K562 (cell line): ENCODE measurements at regions not wholly inside any gene's neighbourhood (a gene's known extent, or its start where the extent isn't known, plus 50 kb on each side); places are given as distances from the start of the nearest gene placed in this dataset.

Experiments
- ATAC-seq: fragments of 200-7000 bp; cut with Tn5 transposase; 3 replicates; pipeline ENCODE4 v1.9.1; 2020; ENCODE audit warnings: moderate library complexity
- BruUV-seq: library from RNA; stranded (reverse); fragments of 400-500 nt; replicated peaks from 2 replicates; lab custom pipeline; 2021; lab: Mats Ljungman, UMichigan
- CTCF ChIA-PET: fragments of 300-600 bp; formaldehyde crosslinking; extraction: SDS; loops from one replicate; lab custom pipeline; 2021; ENCODE audit warnings: low intra/inter-chr PET ratio; lab: Yijun Ruan, JAX
- POLR2A ChIA-PET: fragments of 300-600, 350-650 bp; sonication (Branson Sonifier 250); formaldehyde crosslinking; extraction: SDS; loops from one replicate; lab custom pipeline; 2021; ENCODE audit warnings: antibody characterized with exemption, inconsistent platforms; lab: Yijun Ruan, JAX
- DNase-seq, 4 experiments: peaks; one replicate each; pipeline versions ENCODE4 v3.0.0 to v3.0.0-alpha.2; 2011 to 2018; ENCODE audit warnings: low spot score in 3 of 4, mixed read lengths in 3 of 4; ENCODE audit errors: extremely low read depth in 1 of 4
- FAIRE-seq: peaks from 2 replicates; lab custom pipeline; 2011; peaks lifted over from hg19 to GRCh38; lab: Jason Lieb, UNC
- H2AFZ ChIP-seq: 2 replicates; pipeline ENCODE4 v1.6.0; 2011; ENCODE audit warnings: low read depth, low read length, control low read depth, inconsistent platforms
- H3K27ac ChIP-seq: fragments of 200-600 bp; 3 replicates; pipeline ENCODE4 v1.8.0; 2011; ENCODE audit warnings: low read depth, mild to moderate bottlenecking, control low read depth, inconsistent platforms, low read length, moderate library complexity, mixed read lengths; ENCODE audit errors: extremely low read depth
- H3K27me3 ChIP-seq, 2 experiments: fragments of 300-600 bp in 1 of 2; 2 replicates in 1 of 2; 3 replicates in 1 of 2; pipeline versions ENCODE4 v1.6.0 to v1.8.0; 2011; ENCODE audit warnings: inconsistent platforms in 2 of 2, low read length in 2 of 2, mild to moderate bottlenecking in 1 of 2, mixed read lengths in 1 of 2, moderate library complexity in 1 of 2; ENCODE audit not compliant: control insufficient read depth in 2 of 2, insufficient read depth in 2 of 2
- H3K36me3 ChIP-seq: fragments of 300-600 bp; 3 replicates; pipeline ENCODE4 v1.8.0; 2011; ENCODE audit warnings: mild to moderate bottlenecking, low read length, inconsistent platforms; ENCODE audit not compliant: control insufficient read depth, insufficient read depth
- H3K4me1 ChIP-seq, 2 experiments: fragments of 200-600 bp in 1 of 2; replicated peaks in 1 of 2; 2 replicates in 1 of 2; 3 replicates in 1 of 2; pipeline versions ENCODE4 v1.5.1 to v1.8.0; 2011; ENCODE audit warnings: inconsistent platforms in 2 of 2, low read length in 2 of 2, mild to moderate bottlenecking in 1 of 2, mixed read lengths in 1 of 2, moderate library complexity in 1 of 2; ENCODE audit not compliant: control insufficient read depth in 2 of 2, insufficient read depth in 2 of 2
- H3K4me2 ChIP-seq: 2 replicates; pipeline ENCODE4 v1.6.1; 2011; ENCODE audit warnings: low read length, control low read depth, inconsistent platforms, mixed read lengths; ENCODE audit not compliant: insufficient read depth
- H3K4me3 ChIP-seq: fragments of 200-600 bp; sonication (generic), shearing (Covaris generic); 2 replicates; pipeline ENCODE4 v1.5.1; 2016; ENCODE audit warnings: control low read depth, inconsistent platforms
- H3K79me2 ChIP-seq: fragments of 200-600 bp; 3 replicates; pipeline ENCODE4 v1.8.0; 2011; ENCODE audit warnings: low read length, inconsistent platforms; ENCODE audit not compliant: control insufficient read depth, insufficient read depth
- H3K9ac ChIP-seq, 2 experiments: 2 replicates each; pipeline versions ENCODE4 v1.6.0 to v1.6.1; 2011; ENCODE audit warnings: low read depth in 2 of 2, low read length in 2 of 2, control low read depth in 1 of 2, inconsistent platforms in 1 of 2, mild to moderate bottlenecking in 1 of 2, mixed read lengths in 1 of 2; ENCODE audit not compliant: insufficient read depth in 1 of 2
- H3K9me1 ChIP-seq: one replicate; pipeline ENCODE4 v1.6.0; 2011; ENCODE audit warnings: inconsistent platforms, mild to moderate bottlenecking, low read length, moderate library complexity; ENCODE audit not compliant: control insufficient read depth, insufficient read depth
- H3K9me3 ChIP-seq: replicated peaks from 2 replicates; pipeline ENCODE4 v1.5.1; 2011; ENCODE audit warnings: low read depth, low read length, inconsistent platforms; ENCODE audit not compliant: control insufficient read depth, insufficient read depth
- H4K20me1 ChIP-seq: replicated peaks from 2 replicates; pipeline ENCODE4 v1.6.1; 2011; ENCODE audit warnings: low read length, inconsistent platforms, mixed read lengths; ENCODE audit not compliant: control insufficient read depth, insufficient read depth
- FOXK1 ChIP-seq: sonication (generic); formaldehyde crosslinking; IDR thresholded peaks from 2 replicates; pipeline ENCODE4 v1.8.0; 2022; ENCODE audit warnings: missing genetic modification reagents, mild to moderate bottlenecking, borderline replicate concordance
- MEF2A ChIP-seq: IDR thresholded peaks from 2 replicates; pipeline ENCODE4 v1.6.1; 2011; ENCODE audit warnings: low read depth, mild to moderate bottlenecking, low read length, moderate library complexity; ENCODE audit not compliant: control insufficient read depth
- NCOA1 ChIP-seq: fragments of 450-650 bp; IDR thresholded peaks from 2 replicates; pipeline ENCODE4 v1.6.1; 2016; ENCODE audit warnings: low read depth
- NFIC ChIP-seq: fragments of 450-650 bp; IDR thresholded peaks from 2 replicates; pipeline ENCODE4 v1.6.1; 2017; ENCODE audit warnings: mild to moderate bottlenecking, inconsistent platforms
- PHF20 ChIP-seq: fragments of 450-650 bp; IDR thresholded peaks from 2 replicates; pipeline ENCODE4 v1.6.1; 2018; ENCODE audit not compliant: partially characterized antibody
- PRMT5 ChIP-seq: sonication (generic); formaldehyde crosslinking; IDR thresholded peaks from 2 replicates; pipeline ENCODE4 v1.5.0; 2020; ENCODE audit warnings: missing genetic modification reagents
- ZBTB26 ChIP-seq: fragments of 450-650 bp; formaldehyde crosslinking; IDR thresholded peaks from 2 replicates; pipeline ENCODE4 v1.4.0; 2022; ENCODE audit warnings: missing genetic modification characterization
- ZNF431 ChIP-seq: sonication (generic); formaldehyde crosslinking; IDR thresholded peaks from 2 replicates; pipeline ENCODE4 v1.8.0; 2022; ENCODE audit warnings: mild to moderate bottlenecking, missing genetic modification reagents
- WGBS: fragments of 100-300 bp; shearing (Covaris generic); methylation state at CpG from one replicate; pipeline ENCODE4 v1.1.6; 2016; ENCODE audit warnings: low coverage, mixed read lengths; ENCODE audit not compliant: insufficient coverage; ENCODE audit errors: missing lambda C conversion rate; 5-methylcytosine and 5-hydroxymethylcytosine counted together
- in situ Hi-C: fragments of 300-500 bp; cut with MboI; formaldehyde crosslinking; loops from 4 replicates; pipeline ENCODE4 v1.15.0; 2018; ENCODE audit warnings: inconsistent platforms, mixed read lengths
- intact Hi-C: fragments of 100-400 bp; cut with micrococcal nuclease; formaldehyde crosslinking; loops from 2 replicates; pipeline ENCODE4 v1.14.2; 2022
- TF ChIP-seq, protein P1 (sequence below): fragments of 450-650 bp; conservative IDR thresholded peaks from 2 replicates; pipeline ENCODE4 v1.6.1; 2016; ENCODE audit warnings: missing genetic modification characterization, low read depth, mild to moderate bottlenecking, control low read depth, missing compliant biosample characterization
- TF ChIP-seq, protein P2 (sequence below): fragments of 450-650 bp; formaldehyde crosslinking; conservative IDR thresholded peaks from 2 replicates; pipeline ENCODE4 v1.4.0; 2022; ENCODE audit warnings: mild to moderate bottlenecking, missing genetic modification characterization

- intact Hi-C loops (no loop called here), in situ Hi-C loops (no loop called here)
- no peaks in the 10 kb centered on the region for H3K36me3 ChIP-seq
- no peak for FAIRE-seq
- H3K9ac ChIP-seq = no peak overlapping the region
- H3K27me3 ChIP-seq = no peaks in the 10 kb centered on the region
- H3K4me2 ChIP-seq = no peak overlapping the region
- no peak for ATAC-seq
- no TSS peak for BruUV-seq
- no peak overlapping the region for H3K27ac ChIP-seq
- H3K4me1 ChIP-seq = peaks cover 0 to 18% of the 10 kb centered on the region in 2 experiments; a peak in 2 of 5 replicates
- POLR2A ChIA-PET = no interaction called here
- no peak for DNase-seq
- H2AFZ ChIP-seq = no peak overlapping the region
- H3K79me2 ChIP-seq = no peaks in the 10 kb centered on the region
- no peaks in the 10 kb centered on the region for H3K9me1 ChIP-seq
- WGBS = 69% methylated on average over 8 of the region's 8 CpGs
- no peak overlapping the region for H3K4me3 ChIP-seq
- no peaks in the 10 kb centered on the region for H4K20me1 ChIP-seq
- H3K9me3 ChIP-seq = no peaks in the 10 kb centered on the region
- peak; percentile 77 for TF ChIP-seq NFIC
- TF ChIP-seq, protein P1, sequence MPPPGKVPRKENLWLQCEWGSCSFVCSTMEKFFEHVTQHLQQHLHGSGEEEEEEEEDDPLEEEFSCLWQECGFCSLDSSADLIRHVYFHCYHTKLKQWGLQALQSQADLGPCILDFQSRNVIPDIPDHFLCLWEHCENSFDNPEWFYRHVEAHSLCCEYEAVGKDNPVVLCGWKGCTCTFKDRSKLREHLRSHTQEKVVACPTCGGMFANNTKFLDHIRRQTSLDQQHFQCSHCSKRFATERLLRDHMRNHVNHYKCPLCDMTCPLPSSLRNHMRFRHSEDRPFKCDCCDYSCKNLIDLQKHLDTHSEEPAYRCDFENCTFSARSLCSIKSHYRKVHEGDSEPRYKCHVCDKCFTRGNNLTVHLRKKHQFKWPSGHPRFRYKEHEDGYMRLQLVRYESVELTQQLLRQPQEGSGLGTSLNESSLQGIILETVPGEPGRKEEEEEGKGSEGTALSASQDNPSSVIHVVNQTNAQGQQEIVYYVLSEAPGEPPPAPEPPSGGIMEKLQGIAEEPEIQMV (tag) = no peak
- TF ChIP-seq, all 486 proteins: peak for 1
- CTCF ChIA-PET = no interaction called here
Observed at GRCh38 chr3:177290633-177291032, 93.4 kb upstream of the TBL1XR1 start.

DNA sequence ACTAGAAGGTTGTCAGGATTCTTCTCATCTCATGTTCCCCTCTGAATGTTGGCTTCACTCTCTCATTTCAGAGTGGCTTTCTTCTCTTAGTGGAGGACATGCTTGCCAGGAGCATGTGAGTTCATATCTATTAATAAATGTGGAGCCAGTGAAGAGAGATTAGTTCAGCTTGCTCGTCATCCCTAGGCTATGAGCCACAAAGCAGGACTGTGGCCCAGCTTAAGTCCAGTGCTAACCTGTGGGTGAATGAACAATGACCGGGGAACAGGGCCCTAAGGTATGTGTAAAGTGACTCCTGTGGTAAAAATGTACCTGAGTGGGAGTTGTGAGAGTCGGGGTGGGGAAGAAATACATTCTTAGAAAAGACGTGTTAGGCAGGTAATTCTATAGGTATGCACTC is 96.9 kb upstream of the TBL1XR1 start:
- TF ChIP-seq ZBTB26 (CRISPR knock-in tag) (no peak), ZNF431 (no peak), PRMT5 (CRISPR knock-in tag) (no peak), NCOA1 (no peak), MEF2A (peak; percentile 44; the same call in 1 of the 2 replicates), PHF20 (no peak), FOXK1 (CRISPR knock-in tag) (no peak)
- TF ChIP-seq, protein P2, sequence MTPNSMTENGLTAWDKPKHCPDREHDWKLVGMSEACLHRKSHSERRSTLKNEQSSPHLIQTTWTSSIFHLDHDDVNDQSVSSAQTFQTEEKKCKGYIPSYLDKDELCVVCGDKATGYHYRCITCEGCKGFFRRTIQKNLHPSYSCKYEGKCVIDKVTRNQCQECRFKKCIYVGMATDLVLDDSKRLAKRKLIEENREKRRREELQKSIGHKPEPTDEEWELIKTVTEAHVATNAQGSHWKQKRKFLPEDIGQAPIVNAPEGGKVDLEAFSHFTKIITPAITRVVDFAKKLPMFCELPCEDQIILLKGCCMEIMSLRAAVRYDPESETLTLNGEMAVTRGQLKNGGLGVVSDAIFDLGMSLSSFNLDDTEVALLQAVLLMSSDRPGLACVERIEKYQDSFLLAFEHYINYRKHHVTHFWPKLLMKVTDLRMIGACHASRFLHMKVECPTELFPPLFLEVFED (CRISPR knock-in tag) = no peak
- POLR2A ChIA-PET = interaction anchor here (0.9 kb wide), 1 partner anchor 9 kb away, joined by 3 read pairs; no protein-coding TSS in a partner anchor
- in situ Hi-C loops (no loop called here), intact Hi-C loops (no loop called here)
- no peak overlapping the region for H3K4me2 ChIP-seq
- H3K9me1 ChIP-seq = no peaks in the 10 kb centered on the region
- CTCF ChIA-PET = no interaction called here
- no peaks in the 10 kb centered on the region for H3K9me3 ChIP-seq
- H3K27ac ChIP-seq = no peak overlapping the region
- H3K36me3 ChIP-seq = no peaks in the 10 kb centered on the region
- H3K27me3 ChIP-seq = no peaks in the 10 kb centered on the region
- no peak overlapping the region for H3K4me3 ChIP-seq
- ATAC-seq = peak; percentile 65
- FAIRE-seq = peak; percentile 79
- peak in 1 of 4 experiments; percentile 28 for DNase-seq
- peak overlapping the region; percentile 37; the same call in 1 of the 2 replicates for H2AFZ ChIP-seq
- H3K9ac ChIP-seq = peak overlapping the region in 1 of 2 experiments; percentile 68; a peak in 1 of 4 replicates
- H4K20me1 ChIP-seq = no peaks in the 10 kb centered on the region
- H3K4me1 ChIP-seq = peaks cover 0 to 12% of the 10 kb centered on the region in 2 experiments; a peak in 1 of 5 replicates
- 45% methylated on average over 4 of the region's 4 CpGs for WGBS
- no TSS peak for BruUV-seq
- no peaks in the 10 kb centered on the region for H3K79me2 ChIP-seq
